Left ventricle myocardium inferior (tissue), 1 donor: ENCODE measurements at regions not wholly inside any gene's neighbourhood (a gene's known extent, or its start where the extent isn't known, plus 50 kb on each side); places are given as distances from the start of the nearest gene placed in this dataset.

ENCODE experiments used
- DNase-seq: peaks from one replicate; pipeline ENCODE4 v3.0.0-alpha.2; 2020
- H3K27ac ChIP-seq: fragments of 200-600 bp; replicated peaks from 2 replicates; pipeline ENCODE4 v1.8.0; 2021
- H3K27me3 ChIP-seq: fragments of 200-600 bp; 2 replicates; pipeline ENCODE4 v1.8.0; 2021; ENCODE audit warnings: low read depth
- H3K36me3 ChIP-seq: fragments of 200-600 bp; 2 replicates; pipeline ENCODE4 v1.8.0; 2021
- H3K4me1 ChIP-seq: fragments of 200-600 bp; 2 replicates; pipeline ENCODE4 v1.8.0; 2021
- H3K4me3 ChIP-seq: fragments of 200-600 bp; 2 replicates; pipeline ENCODE4 v1.8.0; 2021; ENCODE audit warnings: mild to moderate bottlenecking, moderate library complexity
- H3K9me3 ChIP-seq: fragments of 200-600 bp; replicated peaks from 2 replicates; pipeline ENCODE4 v1.8.0; 2021
- CTCF ChIP-seq: fragments of 200-600 bp; IDR thresholded peaks from 2 replicates; pipeline ENCODE4 v1.8.0; 2021; ENCODE audit warnings: antibody characterized with exemption, mild to moderate bottlenecking, borderline replicate concordance
- intact Hi-C: fragments of 100-400 bp; cut with micrococcal nuclease; formaldehyde crosslinking; loops from one replicate; pipeline ENCODE4 v1.11.0; 2022
- donor health status: DM: no; HTN: yes; CAD: no; lungs with severe emphysema.

- TF ChIP-seq CTCF: no peak
- Histone ChIP-seq H3K27me3 (no peaks in the 10 kb centered on the region), H3K36me3 (no peaks in the 10 kb centered on the region), H3K27ac (no peak overlapping the region), H3K9me3 (no peaks in the 10 kb centered on the region), H3K4me3 (no peak overlapping the region), H3K4me1 (no peaks in the 10 kb centered on the region)
- intact Hi-C loops: no loop called here
- no peak for DNase-seq
These were observed 308.3 kb downstream of the KCNRG start for GRCh38 chr13:50323440-50324065.

- no peaks in the 10 kb centered on the region for H3K9me3 ChIP-seq
- intact Hi-C loops: no loop called here
These were observed 311.0 kb downstream of the KCNRG start for GRCh38 chr13:50326271-50326670.

GRCh38 chr13:50326811-50327210 is 311.6 kb downstream of the KCNRG start:
- intact Hi-C loops: no loop called here

More at GRCh38 chr13:50326271-50326670, 311.0 kb downstream of the KCNRG start:
- DNase-seq: no peak
- H3K27me3 ChIP-seq: no peaks in the 10 kb centered on the region
- H3K4me1 ChIP-seq: no peaks in the 10 kb centered on the region
- no peak overlapping the region for H3K27ac ChIP-seq
- H3K4me3 ChIP-seq: no peak overlapping the region
- TF ChIP-seq CTCF: no peak
- H3K36me3 ChIP-seq: no peaks in the 10 kb centered on the region

GRCh38 chr13:50334115-50334778 is 319.0 kb downstream of the KCNRG start:
- intact Hi-C loops: no loop called here
- Histone ChIP-seq H3K36me3 (no peaks in the 10 kb centered on the region), H3K27ac (no peak overlapping the region), H3K27me3 (no peaks in the 10 kb centered on the region), H3K4me3 (no peak overlapping the region), H3K9me3 (no peaks in the 10 kb centered on the region), H3K4me1 (no peaks in the 10 kb centered on the region)
- no peak for DNase-seq
- no peak for TF ChIP-seq CTCF

More at GRCh38 chr13:50326811-50327210, 311.6 kb downstream of the KCNRG start:
- Histone ChIP-seq H3K4me1 (no peaks in the 10 kb centered on the region), H3K9me3 (no peaks in the 10 kb centered on the region), H3K36me3 (no peaks in the 10 kb centered on the region), H3K4me3 (no peak overlapping the region), H3K27ac (no peak overlapping the region), H3K27me3 (no peaks in the 10 kb centered on the region)
- TF ChIP-seq CTCF: no peak
- DNase-seq: no peak

- DNase-seq: no peak
- H3K36me3 ChIP-seq: no peaks in the 10 kb centered on the region
- no peaks in the 10 kb centered on the region for H3K9me3 ChIP-seq
- TF ChIP-seq CTCF: no peak
- no peak overlapping the region for H3K27ac ChIP-seq
- H3K4me3 ChIP-seq: no peak overlapping the region
- H3K27me3 ChIP-seq: no peaks in the 10 kb centered on the region
- H3K4me1 ChIP-seq: no peaks in the 10 kb centered on the region
- intact Hi-C loops: no loop called here
These were observed 319.7 kb downstream of the KCNRG start for GRCh38 chr13:50334944-50335343.
